ENCODE measurements at regions not wholly inside any gene's neighbourhood (a gene's known extent, or its start where the extent isn't known, plus 50 kb on each side); places are given as distances from the start of the nearest gene placed in this dataset.

DNA sequence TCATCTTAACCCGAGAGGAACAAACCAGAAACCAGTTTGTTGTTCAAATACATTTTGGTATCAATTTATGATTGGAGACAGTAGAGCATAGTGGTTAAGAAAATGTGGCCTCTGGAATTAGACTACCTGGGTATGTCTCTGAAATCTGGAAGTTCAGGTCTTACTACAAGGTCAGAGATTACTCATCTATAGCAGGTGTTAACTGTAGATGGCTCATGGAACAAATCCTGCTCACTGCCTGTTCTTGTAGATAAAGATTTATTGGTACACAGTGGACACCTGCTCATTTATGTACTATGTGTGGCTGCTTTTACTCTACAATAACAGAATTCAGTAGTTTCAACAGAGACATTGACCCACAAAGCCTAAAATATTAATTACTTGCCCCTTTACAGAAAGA, 413.3 kb downstream of the CNTN6 start:
- no peak overlapping the region for H3K4me3 Mint-ChIP-seq (ENCODE audit: low read depth)
- no peaks in the 10 kb centered on the region for H3K27me3 Mint-ChIP-seq
- no peaks in the 10 kb centered on the region for H3K9me3 Mint-ChIP-seq (ENCODE audit: low read depth)
- no peaks in the 10 kb centered on the region for H3K4me1 Mint-ChIP-seq (ENCODE audit: low read depth)
- no peaks in the 10 kb centered on the region for H3K36me3 Mint-ChIP-seq (ENCODE audit: insufficient read depth)
- no peak for TF ChIP-seq CTCF (IDR thresholded peaks at IDR 0.05; ENCODE audit: unreplicated experiment)
- no peak for DNase-seq (ENCODE audit: low spot score, unreplicated experiment)
- no peak overlapping the region for H3K27ac Mint-ChIP-seq

DNA sequence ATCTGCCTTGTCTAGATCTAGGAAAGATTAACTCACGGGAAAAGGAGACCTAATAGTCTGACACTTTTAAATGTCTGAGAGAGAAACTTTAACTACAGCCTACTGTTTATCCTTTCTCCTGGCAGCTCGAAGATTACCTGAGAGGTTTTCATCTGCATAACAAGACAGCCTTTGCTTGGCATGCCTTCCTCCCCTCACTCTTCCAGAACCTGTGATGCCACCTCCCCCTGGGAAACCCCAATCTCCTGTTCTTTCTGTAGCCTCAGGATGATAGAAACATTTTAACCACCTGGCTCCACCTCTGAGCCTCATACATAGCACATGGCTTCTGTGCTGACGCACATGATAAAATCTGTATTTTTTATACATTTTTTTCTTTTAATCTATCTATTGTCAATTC, 420.8 kb downstream of the CNTN6 start:
- Mint-ChIP-seq H3K27ac (no peak overlapping the region), H3K4me3 (ENCODE audit: low read depth) (no peak overlapping the region), H3K9me3 (ENCODE audit: low read depth) (no peaks in the 10 kb centered on the region), H3K4me1 (ENCODE audit: low read depth) (peaks cover 11% of the 10 kb centered on the region), H3K27me3 (no peaks in the 10 kb centered on the region), H3K36me3 (ENCODE audit: insufficient read depth) (no peaks in the 10 kb centered on the region)
- TF ChIP-seq CTCF (IDR thresholded peaks at IDR 0.05; ENCODE audit: unreplicated experiment): no peak
- DNase-seq (ENCODE audit: low spot score, unreplicated experiment): no peak

DNA sequence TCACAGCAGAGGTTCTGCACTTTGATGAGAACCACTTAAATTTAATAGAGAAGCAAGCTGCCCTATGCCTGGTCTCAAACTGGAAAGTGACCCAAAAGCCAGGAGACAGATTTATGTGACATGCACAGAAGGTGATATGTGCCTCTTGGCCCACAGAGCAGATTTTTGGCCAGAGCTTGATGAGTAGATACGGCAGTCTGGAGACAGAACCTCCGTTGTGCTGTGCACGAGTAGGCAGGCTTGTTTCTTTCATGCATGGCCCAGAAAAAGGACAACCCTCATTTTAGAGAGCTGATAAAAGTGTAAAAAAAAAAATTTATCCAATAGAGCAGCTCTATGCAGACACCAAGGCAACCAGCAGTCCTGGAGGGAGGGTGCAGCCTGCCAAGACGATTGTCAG, 423.1 kb downstream of the CNTN6 start:
- H3K27ac Mint-ChIP-seq: no peak overlapping the region
- no peaks in the 10 kb centered on the region for H3K36me3 Mint-ChIP-seq (ENCODE audit: insufficient read depth)
- no peaks in the 10 kb centered on the region for H3K27me3 Mint-ChIP-seq
- H3K4me3 Mint-ChIP-seq (ENCODE audit: low read depth): no peak overlapping the region
- H3K4me1 Mint-ChIP-seq (ENCODE audit: low read depth): peaks cover 11% of the 10 kb centered on the region
- H3K9me3 Mint-ChIP-seq (ENCODE audit: low read depth): no peaks in the 10 kb centered on the region
- DNase-seq (ENCODE audit: low spot score, unreplicated experiment): no peak
- TF ChIP-seq CTCF (IDR thresholded peaks at IDR 0.05; ENCODE audit: unreplicated experiment): no peak

DNA sequence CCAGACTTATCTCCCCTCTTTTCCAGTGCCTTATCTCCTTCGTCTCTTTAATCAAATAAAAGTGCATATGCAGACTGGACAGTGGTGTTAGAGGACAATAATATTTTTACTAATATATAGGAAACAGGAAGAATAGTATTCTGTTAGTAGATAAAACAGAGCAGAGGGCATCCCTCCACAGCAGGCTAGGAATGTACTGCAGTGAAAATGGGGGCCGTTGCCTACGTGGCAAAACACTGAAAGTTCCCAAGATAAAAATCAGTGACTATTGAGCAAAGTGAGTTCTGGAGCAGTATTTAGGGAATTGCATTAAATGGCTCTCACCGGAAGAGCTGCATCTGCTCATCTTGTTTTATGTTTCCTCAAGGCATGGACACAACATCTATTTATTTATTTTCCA, 435.0 kb downstream of the CNTN6 start:
- H3K27me3 Mint-ChIP-seq: no peaks in the 10 kb centered on the region
- no peak overlapping the region for H3K4me3 Mint-ChIP-seq (ENCODE audit: low read depth)
- no peak for TF ChIP-seq CTCF (IDR thresholded peaks at IDR 0.05; ENCODE audit: unreplicated experiment)
- H3K9me3 Mint-ChIP-seq (ENCODE audit: low read depth): peaks cover 6% of the 10 kb centered on the region
- H3K4me1 Mint-ChIP-seq (ENCODE audit: low read depth): no peaks in the 10 kb centered on the region
- H3K27ac Mint-ChIP-seq: no peak overlapping the region
- DNase-seq (ENCODE audit: low spot score, unreplicated experiment): no peak
- H3K36me3 Mint-ChIP-seq (ENCODE audit: insufficient read depth): no peaks in the 10 kb centered on the region

DNA sequence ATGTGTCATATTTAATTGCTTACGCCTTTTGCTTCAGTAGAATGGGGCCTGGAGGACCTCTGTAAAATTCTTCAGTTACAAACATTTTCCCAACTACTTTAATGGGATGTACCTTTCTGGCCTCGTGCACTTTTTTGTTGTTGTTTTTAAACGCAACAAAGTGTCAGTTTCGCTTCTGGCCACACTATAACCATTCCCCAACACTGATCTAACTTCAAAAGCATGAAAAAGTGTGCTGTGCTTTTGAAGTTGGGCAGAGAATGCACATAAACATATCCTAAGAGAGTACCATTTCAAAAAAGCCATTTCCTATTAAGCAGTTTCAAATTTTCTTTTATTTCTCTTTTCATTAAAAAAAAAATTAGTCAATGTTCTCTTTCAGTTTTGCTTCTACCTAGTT, 435.8 kb downstream of the CNTN6 start:
- Mint-ChIP-seq H3K27me3 (no peaks in the 10 kb centered on the region), H3K4me3 (ENCODE audit: low read depth) (no peak overlapping the region)
- no peak for TF ChIP-seq CTCF (IDR thresholded peaks at IDR 0.05; ENCODE audit: unreplicated experiment)

More for the DNA sequence above, 435.8 kb downstream of the CNTN6 start:
- no peaks in the 10 kb centered on the region for H3K36me3 Mint-ChIP-seq (ENCODE audit: insufficient read depth)
- H3K4me1 Mint-ChIP-seq (ENCODE audit: low read depth): no peaks in the 10 kb centered on the region
- H3K9me3 Mint-ChIP-seq (ENCODE audit: low read depth): peaks cover 3% of the 10 kb centered on the region
- H3K27ac Mint-ChIP-seq: no peak overlapping the region
- no peak for DNase-seq (ENCODE audit: low spot score, unreplicated experiment)

Measured in progenitor cell of endocrine pancreas (in vitro differentiated cells).